ENCODE measurements at regions not wholly inside any gene's neighbourhood (a gene's known extent, or its start where the extent isn't known, plus 50 kb on each side); places are given as distances from the start of the nearest gene placed in this dataset.

DNA sequence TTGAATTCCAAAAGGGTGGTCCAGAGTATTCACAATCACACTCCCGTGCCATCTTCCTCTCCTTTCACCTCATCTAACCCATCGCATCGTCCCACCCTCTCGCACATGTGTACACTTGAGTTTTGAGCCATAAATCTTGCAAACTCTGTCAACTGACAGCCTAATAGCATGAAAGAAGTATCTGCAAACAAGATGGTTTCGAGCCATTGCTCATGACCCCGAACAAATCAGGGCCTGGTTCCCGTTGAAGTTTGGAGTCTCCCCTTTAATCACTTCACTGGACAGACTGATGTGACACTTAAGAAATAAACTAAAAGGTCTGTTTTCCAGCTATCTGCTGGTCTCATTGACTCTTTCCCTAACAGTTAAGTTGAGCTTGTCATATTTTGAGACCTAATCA is 223.6 kb upstream of the SOX5 start:
- TF ChIP-seq, protein P1, sequence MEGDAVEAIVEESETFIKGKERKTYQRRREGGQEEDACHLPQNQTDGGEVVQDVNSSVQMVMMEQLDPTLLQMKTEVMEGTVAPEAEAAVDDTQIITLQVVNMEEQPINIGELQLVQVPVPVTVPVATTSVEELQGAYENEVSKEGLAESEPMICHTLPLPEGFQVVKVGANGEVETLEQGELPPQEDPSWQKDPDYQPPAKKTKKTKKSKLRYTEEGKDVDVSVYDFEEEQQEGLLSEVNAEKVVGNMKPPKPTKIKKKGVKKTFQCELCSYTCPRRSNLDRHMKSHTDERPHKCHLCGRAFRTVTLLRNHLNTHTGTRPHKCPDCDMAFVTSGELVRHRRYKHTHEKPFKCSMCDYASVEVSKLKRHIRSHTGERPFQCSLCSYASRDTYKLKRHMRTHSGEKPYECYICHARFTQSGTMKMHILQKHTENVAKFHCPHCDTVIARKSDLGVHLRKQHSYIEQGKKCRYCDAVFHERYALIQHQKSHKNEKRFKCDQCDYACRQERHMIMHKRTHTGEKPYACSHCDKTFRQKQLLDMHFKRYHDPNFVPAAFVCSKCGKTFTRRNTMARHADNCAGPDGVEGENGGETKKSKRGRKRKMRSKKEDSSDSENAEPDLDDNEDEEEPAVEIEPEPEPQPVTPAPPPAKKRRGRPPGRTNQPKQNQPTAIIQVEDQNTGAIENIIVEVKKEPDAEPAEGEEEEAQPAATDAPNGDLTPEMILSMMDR (IDR thresholded peaks at IDR 0.05 in 2 of 3, conservative IDR thresholded peaks at IDR 0.05 in 1 of 3; ENCODE audit: borderline replicate concordance in 1 of 3, insufficient read depth in 1 of 3, low read depth in 2 of 3, low read length in 2 of 3) = no peak
- TF ChIP-seq YY1 (IDR thresholded peaks at IDR 0.05; ENCODE audit: extremely low read depth, insufficient replicate concordance, low read depth, low read length) = no peak

All from HCT116 (cell line).